ENCODE measurements at regions not wholly inside any gene's neighbourhood (a gene's known extent, or its start where the extent isn't known, plus 50 kb on each side); places are given as distances from the start of the nearest gene placed in this dataset.

- TF ChIP-seq CTCF (IDR thresholded peaks at IDR 0.05): no peak
- DNase-seq (ENCODE audit: low spot score in 2 of 2): no peak
- H3K4me1 ChIP-seq: no peaks in the 10 kb centered on the region
- no peaks in the 10 kb centered on the region for H3K27me3 ChIP-seq
- H3K4me3 ChIP-seq: no peak overlapping the region
- no peaks in the 10 kb centered on the region for H3K9me3 ChIP-seq
- no peaks in the 10 kb centered on the region for H3K36me3 ChIP-seq
- no peak overlapping the region for H3K27ac ChIP-seq
- 82% methylated on average over 7 of the region's 7 CpGs for WGBS
Observed at GRCh38 chr2:16115881-16116830, 175.8 kb downstream of the MYCN start.

- H3K9me3 ChIP-seq: no peaks in the 10 kb centered on the region
- TF ChIP-seq EP300 (IDR thresholded peaks at IDR 0.05) (no peak), POLR2AphosphoS5 (IDR thresholded peaks at IDR 0.05) (no peak), POLR2A (IDR thresholded peaks at IDR 0.05) (no peak), CTCF (IDR thresholded peaks at IDR 0.05) (no peak)
- no peaks in the 10 kb centered on the region for H3K36me3 ChIP-seq
- no peak overlapping the region for H3K27ac ChIP-seq
- H3K4me3 ChIP-seq: no peak overlapping the region
- no peaks in the 10 kb centered on the region for H3K4me1 ChIP-seq
- DNase-seq (ENCODE audit: low spot score in 2 of 2): no peak
- no peaks in the 10 kb centered on the region for H3K27me3 ChIP-seq
- WGBS: 79% methylated on average over 4 of the region's 4 CpGs
Observed at GRCh38 chr2:16115291-16115690, 174.9 kb downstream of the MYCN start.

GRCh38 chr2:16114836-16115235, 174.5 kb downstream of the MYCN start:
- 88% methylated on average over 4 of the region's 8 CpGs for whole genome bisulfite sequencing
- TF ChIP-seq POLR2A (IDR thresholded peaks at IDR 0.05) (no peak), CTCF (IDR thresholded peaks at IDR 0.05) (no peak), EP300 (IDR thresholded peaks at IDR 0.05) (no peak), POLR2AphosphoS5 (IDR thresholded peaks at IDR 0.05) (no peak)
- H3K9me3 ChIP-seq: no peaks in the 10 kb centered on the region
- no peak for DNase-seq (ENCODE audit: low spot score in 2 of 2)
- H3K27me3 ChIP-seq: no peaks in the 10 kb centered on the region
- H3K4me3 ChIP-seq: no peak overlapping the region
- no peaks in the 10 kb centered on the region for H3K4me1 ChIP-seq
- no peak overlapping the region for H3K27ac ChIP-seq
- no peaks in the 10 kb centered on the region for H3K36me3 ChIP-seq

GRCh38 chr2:16114070-16114469, 173.7 kb downstream of the MYCN start:
- Histone ChIP-seq H3K4me3 (no peak overlapping the region), H3K9me3 (no peaks in the 10 kb centered on the region), H3K4me1 (no peaks in the 10 kb centered on the region), H3K27ac (no peak overlapping the region), H3K27me3 (no peaks in the 10 kb centered on the region), H3K36me3 (no peaks in the 10 kb centered on the region)
- WGBS: 91% methylated on average over 9 of the region's 11 CpGs
- DNase-seq (ENCODE audit: low spot score in 2 of 2): no peak
- TF ChIP-seq CTCF (IDR thresholded peaks at IDR 0.05) (no peak), POLR2A (IDR thresholded peaks at IDR 0.05) (no peak), POLR2AphosphoS5 (IDR thresholded peaks at IDR 0.05) (no peak), EP300 (IDR thresholded peaks at IDR 0.05) (no peak)

GRCh38 chr2:16113568-16113967, 173.2 kb downstream of the MYCN start:
- DNase-seq (ENCODE audit: low spot score in 2 of 2): no peak
- H3K27me3 ChIP-seq: no peaks in the 10 kb centered on the region
- H3K27ac ChIP-seq: no peak overlapping the region
- no peaks in the 10 kb centered on the region for H3K36me3 ChIP-seq
- no peaks in the 10 kb centered on the region for H3K4me1 ChIP-seq
- no peaks in the 10 kb centered on the region for H3K9me3 ChIP-seq
- WGBS: 83% methylated on average over 1 of the region's 1 CpG
- TF ChIP-seq CTCF (IDR thresholded peaks at IDR 0.05) (no peak), EP300 (IDR thresholded peaks at IDR 0.05) (no peak), POLR2A (IDR thresholded peaks at IDR 0.05) (no peak), POLR2AphosphoS5 (IDR thresholded peaks at IDR 0.05) (no peak)
- no peak overlapping the region for H3K4me3 ChIP-seq
